ENCODE measurements at regions not wholly inside any gene's neighbourhood (a gene's known extent, or its start where the extent isn't known, plus 50 kb on each side); places are given as distances from the start of the nearest gene placed in this dataset.
A peak's percentile ranks its signal among the peaks of the same experiment; 100 is the strongest.

DNA sequence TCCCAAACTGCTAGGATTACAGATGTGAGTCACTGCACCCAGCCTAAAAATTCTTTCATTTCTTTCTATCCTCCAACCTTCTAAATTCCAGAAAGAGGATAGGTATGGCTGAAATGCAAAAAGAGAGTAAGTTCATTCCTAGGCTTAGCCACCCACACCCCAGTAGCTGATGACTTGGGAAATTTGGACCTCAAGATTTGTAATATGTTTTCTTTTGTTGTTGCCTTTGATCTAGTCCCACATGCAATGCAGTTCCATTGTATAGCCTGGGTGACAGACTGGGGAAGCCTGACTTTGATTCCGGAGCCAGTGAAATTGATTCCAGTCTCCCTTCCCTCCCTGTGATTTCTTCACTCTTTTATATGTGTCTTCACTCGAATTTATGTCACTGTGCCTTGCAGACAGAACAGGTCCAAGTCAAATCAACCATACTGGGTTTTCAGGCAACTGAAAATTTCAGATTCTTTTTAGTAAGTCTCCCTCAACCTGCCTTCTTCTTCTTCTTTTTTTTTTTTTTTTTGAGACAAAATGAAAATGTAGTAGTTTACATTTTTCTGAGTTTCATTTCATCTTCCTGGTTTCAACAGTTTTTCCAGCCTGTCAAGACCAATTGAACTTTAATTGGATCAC is 176.2 kb upstream of the RBPJ start:
- no peak overlapping the region for H3K4me3 ChIP-seq
- H3K4me1 ChIP-seq: peaks cover 3 to 19% of the 10 kb centered on the region in 2 donors
- intact Hi-C loops (cut with DNase I): no loop called here
- no peaks in the 10 kb centered on the region for H3K36me3 ChIP-seq
- H3K9me3 ChIP-seq: no peaks in the 10 kb centered on the region
- ATAC-seq (no peak), DNase-seq (no peak)
- TF ChIP-seq, protein P1, sequence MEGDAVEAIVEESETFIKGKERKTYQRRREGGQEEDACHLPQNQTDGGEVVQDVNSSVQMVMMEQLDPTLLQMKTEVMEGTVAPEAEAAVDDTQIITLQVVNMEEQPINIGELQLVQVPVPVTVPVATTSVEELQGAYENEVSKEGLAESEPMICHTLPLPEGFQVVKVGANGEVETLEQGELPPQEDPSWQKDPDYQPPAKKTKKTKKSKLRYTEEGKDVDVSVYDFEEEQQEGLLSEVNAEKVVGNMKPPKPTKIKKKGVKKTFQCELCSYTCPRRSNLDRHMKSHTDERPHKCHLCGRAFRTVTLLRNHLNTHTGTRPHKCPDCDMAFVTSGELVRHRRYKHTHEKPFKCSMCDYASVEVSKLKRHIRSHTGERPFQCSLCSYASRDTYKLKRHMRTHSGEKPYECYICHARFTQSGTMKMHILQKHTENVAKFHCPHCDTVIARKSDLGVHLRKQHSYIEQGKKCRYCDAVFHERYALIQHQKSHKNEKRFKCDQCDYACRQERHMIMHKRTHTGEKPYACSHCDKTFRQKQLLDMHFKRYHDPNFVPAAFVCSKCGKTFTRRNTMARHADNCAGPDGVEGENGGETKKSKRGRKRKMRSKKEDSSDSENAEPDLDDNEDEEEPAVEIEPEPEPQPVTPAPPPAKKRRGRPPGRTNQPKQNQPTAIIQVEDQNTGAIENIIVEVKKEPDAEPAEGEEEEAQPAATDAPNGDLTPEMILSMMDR (IDR thresholded peaks at IDR 0.05): no peak
- H3K27ac ChIP-seq: no peak overlapping the region
- no peaks in the 10 kb centered on the region for H3K27me3 ChIP-seq

DNA sequence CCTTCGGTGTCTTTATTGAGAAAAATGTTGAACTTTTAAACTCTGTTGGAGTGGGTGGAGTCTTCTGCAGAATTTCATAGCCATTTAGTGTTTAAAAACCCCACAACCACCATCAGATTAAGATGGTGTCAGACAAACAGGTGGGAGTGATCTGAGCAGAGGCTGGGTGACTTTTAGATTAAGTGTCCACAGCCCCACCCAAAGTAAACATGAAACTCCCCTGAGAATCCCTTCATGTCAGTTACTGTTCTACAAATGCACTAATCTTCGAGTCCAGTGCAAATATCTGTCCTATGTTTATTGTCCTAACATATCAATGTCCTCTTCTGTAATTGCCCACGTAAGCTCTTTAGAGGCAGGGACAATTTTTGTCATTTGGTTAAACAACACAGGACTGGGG is 175.6 kb upstream of the RBPJ start:
- Histone ChIP-seq H3K9me3 (no peaks in the 10 kb centered on the region), H3K27me3 (no peaks in the 10 kb centered on the region), H3K36me3 (no peaks in the 10 kb centered on the region), H3K4me1 (peaks cover 3 to 19% of the 10 kb centered on the region in 2 donors), H3K4me3 (no peak overlapping the region), H3K27ac (no peak overlapping the region)
- ATAC-seq: no peak
- no peak for DNase-seq
- intact Hi-C loops (cut with DNase I): no loop called here
- TF ChIP-seq, protein P1 (IDR thresholded peaks at IDR 0.05): no peak

DNA sequence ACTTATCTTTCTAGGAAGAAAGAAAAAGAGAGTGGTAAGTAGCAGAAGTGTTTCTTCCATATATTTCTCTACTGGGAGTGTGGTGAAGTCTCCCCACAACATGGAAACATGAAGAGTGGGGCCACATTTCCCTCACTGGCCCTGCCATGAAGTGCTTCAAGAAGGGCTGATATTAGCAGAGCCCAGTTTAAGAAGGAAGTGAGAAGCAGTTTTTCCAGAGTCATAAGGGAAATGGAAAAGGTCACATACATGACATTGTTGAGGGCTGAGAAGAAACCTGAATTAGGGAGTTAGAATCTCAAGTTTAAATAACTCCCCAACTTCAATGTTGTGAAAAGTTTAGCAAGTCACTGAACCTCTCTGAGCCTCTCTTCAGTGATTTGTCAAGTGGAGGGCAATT is 171.9 kb upstream of the RBPJ start:
- Histone ChIP-seq H3K4me3 (no peak overlapping the region), H3K27ac (no peak overlapping the region), H3K36me3 (no peaks in the 10 kb centered on the region), H3K9me3 (no peaks in the 10 kb centered on the region), H3K4me1 (peaks cover 3 to 13% of the 10 kb centered on the region in 2 donors), H3K27me3 (no peaks in the 10 kb centered on the region)
- DNase-seq (no peak), ATAC-seq (no peak)
- TF ChIP-seq, protein P1 (IDR thresholded peaks at IDR 0.05): no peak
- intact Hi-C loops (cut with DNase I): no loop called here

DNA sequence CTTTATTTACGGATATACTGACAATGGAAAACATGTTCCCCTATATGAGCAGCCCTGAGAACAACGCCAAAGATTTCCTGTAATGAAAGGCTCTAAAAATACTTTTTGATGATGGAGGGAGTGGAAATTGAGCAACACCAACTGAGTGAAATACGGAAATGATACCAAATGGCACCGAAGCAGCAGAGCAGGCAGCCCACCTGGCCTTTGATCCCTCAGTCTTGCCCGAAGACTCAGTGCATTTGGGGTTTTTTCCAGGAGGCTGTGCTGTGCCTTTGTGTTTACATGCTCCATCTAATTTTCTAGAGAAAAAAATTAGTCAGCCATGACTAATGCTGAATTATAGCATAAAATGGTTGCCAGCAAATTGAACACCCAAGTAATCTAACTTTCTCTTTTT is 169.9 kb upstream of the RBPJ start:
- TF ChIP-seq, protein P1 (IDR thresholded peaks at IDR 0.05): no peak
- Histone ChIP-seq H3K4me3 (no peak overlapping the region), H3K36me3 (no peaks in the 10 kb centered on the region), H3K4me1 (peaks cover 0 to 9% of the 10 kb centered on the region in 2 donors), H3K27me3 (no peaks in the 10 kb centered on the region), H3K9me3 (no peaks in the 10 kb centered on the region), H3K27ac (peak overlapping the region in 1 of 2 donors; percentile 31)
- ATAC-seq (peak; percentile 40), DNase-seq (no peak)
- intact Hi-C loops (cut with DNase I): no loop called here

DNA sequence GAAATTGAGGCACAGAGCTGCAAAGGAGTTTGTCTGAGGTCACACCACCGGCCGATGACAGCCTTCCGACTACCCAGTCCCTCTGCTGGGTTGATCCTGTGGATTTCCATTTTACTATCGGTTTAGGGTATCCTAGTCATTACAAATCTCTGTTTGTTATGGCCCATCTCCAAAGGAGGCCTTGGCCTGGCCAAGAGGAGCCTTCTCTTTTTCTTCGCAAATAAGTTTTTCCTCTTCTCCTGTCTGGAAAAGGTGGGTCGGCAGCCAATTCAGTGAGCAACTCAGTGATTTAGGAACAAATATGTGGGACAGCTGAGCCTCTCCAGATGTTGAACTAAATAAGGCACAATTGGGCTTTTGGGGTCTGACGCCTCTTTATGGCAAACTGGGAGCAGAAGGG is 169.2 kb upstream of the RBPJ start:
- TF ChIP-seq, protein P1 (IDR thresholded peaks at IDR 0.05): no peak
- Histone ChIP-seq H3K4me1 (peaks cover 0 to 9% of the 10 kb centered on the region in 2 donors), H3K36me3 (no peaks in the 10 kb centered on the region), H3K27me3 (no peaks in the 10 kb centered on the region), H3K27ac (no peak overlapping the region), H3K9me3 (no peaks in the 10 kb centered on the region), H3K4me3 (no peak overlapping the region)
- intact Hi-C loops (cut with DNase I): no loop called here
- ATAC-seq: no peak
- no peak for DNase-seq

All from left lung (tissue), 4 donors.